ENCODE measurements at regions not wholly inside any gene's neighbourhood (a gene's known extent, or its start where the extent isn't known, plus 50 kb on each side); places are given as distances from the start of the nearest gene placed in this dataset.
"Not testable (repeated sequence)": the region's sequence is repeated elsewhere in the genome, so short reads cannot be mapped to it uniquely, and the experiment has no call there.

- TF ChIP-seq RAD21 (IDR thresholded peaks at IDR 0.05; ENCODE audit: low read depth); CTCF (IDR thresholded peaks at IDR 0.05 in 2 of 3, conservative IDR thresholded peaks at IDR 0.05 in 1 of 3; ENCODE audit: borderline replicate concordance in 1 of 3, insufficient read depth in 1 of 3, low read depth in 2 of 3, low read length in 2 of 3); POLR2A (IDR thresholded peaks at IDR 0.05; ENCODE audit: borderline replicate concordance, extremely low read depth, insufficient read depth, insufficient read length); SP1 (IDR thresholded peaks at IDR 0.05; ENCODE audit: low read depth); ZBTB33 (IDR thresholded peaks at IDR 0.05; ENCODE audit: extremely low read depth, insufficient replicate concordance, low read length); EZH2 (IDR thresholded peaks at IDR 0.05); POLR2AphosphoS5 (IDR thresholded peaks at IDR 0.05; ENCODE audit: low read depth, low read length); CBX3 (IDR thresholded peaks at IDR 0.05; ENCODE audit: low read depth); EZH2phosphoT487 (IDR thresholded peaks at IDR 0.05; ENCODE audit: borderline replicate concordance): not testable (repeated sequence)
Measured at GRCh38 chr7:35152059-35152458, 101.8 kb downstream of the TBX20 start.

All from HCT116 (cell line).